Sigmoid colon (tissue), 6 donors: ENCODE measurements at regions not wholly inside any gene's neighbourhood (a gene's known extent, or its start where the extent isn't known, plus 50 kb on each side); places are given as distances from the start of the nearest gene placed in this dataset.

Source experiments
- DNase-seq: peaks from one replicate; pipeline ENCODE4 v3.0.0-alpha.2; 2019
- H3K27ac ChIP-seq, 4 donors: fragments of 200-600 bp; sonication (generic); one replicate each; pipeline ENCODE4 v1.5.1; 2016 to 2019; ENCODE audit warnings: mild to moderate bottlenecking in 1 of 4
- H3K27me3 ChIP-seq, 3 donors: fragments of 200-600 bp; sonication (generic); one replicate each; pipeline ENCODE4 v1.5.1; 2019; ENCODE audit warnings: mild to moderate bottlenecking in 1 of 3
- H3K36me3 ChIP-seq, 4 donors: fragments of 200-600 bp; sonication (generic); one replicate each; pipeline ENCODE4 v1.5.1; 2016 to 2019
- H3K4me1 ChIP-seq, 4 donors: fragments of 200-600 bp; sonication (generic); one replicate each; pipeline ENCODE4 v1.5.1; 2017 to 2019
- H3K4me3 ChIP-seq, 4 donors: fragments of 200-600 bp; sonication (generic); one replicate each; pipeline ENCODE4 v1.5.1; 2017 to 2019; ENCODE audit warnings: mild to moderate bottlenecking in 2 of 4, moderate library complexity in 1 of 4
- H3K9me3 ChIP-seq, 4 donors: fragments of 200-600 bp in 3 of 4; sonication (generic) in 3 of 4; one replicate each; pipeline versions ENCODE4 v1.5.1 to v1.6.1; 2013 to 2019
- EP300 ChIP-seq, 4 donors: sonication (generic); formaldehyde crosslinking; IDR thresholded peaks; one replicate each; pipeline ENCODE4 v1.6.1; 2017; ENCODE audit warnings: antibody characterized with exemption in 4 of 4
- POLR2A ChIP-seq, 2 donors: fragments of 450-650 bp; IDR thresholded peaks; one replicate each; pipeline ENCODE4 v1.6.1; 2016; ENCODE audit warnings: antibody characterized with exemption in 2 of 2, mild to moderate bottlenecking in 2 of 2, moderate library complexity in 2 of 2
- POLR2AphosphoS5 ChIP-seq, 4 donors: sonication (generic); formaldehyde crosslinking; IDR thresholded peaks; one replicate each; pipeline ENCODE4 v1.6.1; 2017; ENCODE audit warnings: antibody characterized with exemption in 4 of 4
- WGBS, 2 donors: extraction: QIAGEN DNeasy Blood & Tissue Kit; methylation state at CpG; one replicate each; pipeline ENCODE4 v1.1.7; 2013; 5-methylcytosine and 5-hydroxymethylcytosine counted together
- intact Hi-C: fragments of 100-400 bp; cut with DNase I; formaldehyde crosslinking; loops from one replicate; pipeline ENCODE4 v1.15.1; 2023
- TF ChIP-seq, protein P1 (sequence below), 4 experiments: fragments of 450-650 bp in 3 of 4; fragments of 200-600 bp in 1 of 4; IDR thresholded peaks; one replicate each; pipeline ENCODE4 v1.5.1; 2016 to 2019; ENCODE audit warnings: antibody characterized with exemption in 4 of 4, mild to moderate bottlenecking in 3 of 4, moderate library complexity in 2 of 4
- donor health status: healthy with polysubstance abuse.
- donor health status: healthy.

DNA sequence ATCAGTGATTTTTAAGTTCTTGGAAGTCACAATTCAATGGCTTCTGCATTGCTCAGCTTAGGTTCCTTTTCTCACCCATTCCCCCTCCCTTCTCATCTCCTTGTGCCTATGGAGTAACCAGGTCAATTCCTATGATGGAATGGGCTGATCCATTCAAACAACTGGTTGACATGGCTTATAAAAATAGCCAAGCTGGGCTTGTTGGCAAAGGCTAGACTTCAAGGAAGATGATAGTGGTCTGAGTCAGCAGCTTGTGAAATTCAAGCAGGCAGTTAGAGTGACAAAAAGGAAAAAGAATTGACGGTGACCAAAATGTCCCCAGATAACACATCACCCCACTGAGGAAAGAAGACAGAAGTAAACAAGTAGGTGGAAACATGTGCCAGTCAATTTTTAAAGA is 119.9 kb upstream of the PCED1B start:
- DNase-seq = no peak
- WGBS, 2 donors = 0 to 33% methylated on average over 1 of the region's 1 CpG
- Histone ChIP-seq H3K4me3 (no peak overlapping the region), H3K9me3 (no peaks in the 10 kb centered on the region), H3K27me3 (no peaks in the 10 kb centered on the region), H3K4me1 (peaks cover 0 to 23% (median 14%) of the 10 kb centered on the region in 4 donors), H3K36me3 (no peaks in the 10 kb centered on the region), H3K27ac (no peak overlapping the region)
- TF ChIP-seq POLR2A (IDR thresholded peaks at IDR 0.05) = no peak
- TF ChIP-seq EP300 (IDR thresholded peaks at IDR 0.05) = no peak
- no peak for TF ChIP-seq POLR2AphosphoS5 (IDR thresholded peaks at IDR 0.05)
- TF ChIP-seq, protein P1, sequence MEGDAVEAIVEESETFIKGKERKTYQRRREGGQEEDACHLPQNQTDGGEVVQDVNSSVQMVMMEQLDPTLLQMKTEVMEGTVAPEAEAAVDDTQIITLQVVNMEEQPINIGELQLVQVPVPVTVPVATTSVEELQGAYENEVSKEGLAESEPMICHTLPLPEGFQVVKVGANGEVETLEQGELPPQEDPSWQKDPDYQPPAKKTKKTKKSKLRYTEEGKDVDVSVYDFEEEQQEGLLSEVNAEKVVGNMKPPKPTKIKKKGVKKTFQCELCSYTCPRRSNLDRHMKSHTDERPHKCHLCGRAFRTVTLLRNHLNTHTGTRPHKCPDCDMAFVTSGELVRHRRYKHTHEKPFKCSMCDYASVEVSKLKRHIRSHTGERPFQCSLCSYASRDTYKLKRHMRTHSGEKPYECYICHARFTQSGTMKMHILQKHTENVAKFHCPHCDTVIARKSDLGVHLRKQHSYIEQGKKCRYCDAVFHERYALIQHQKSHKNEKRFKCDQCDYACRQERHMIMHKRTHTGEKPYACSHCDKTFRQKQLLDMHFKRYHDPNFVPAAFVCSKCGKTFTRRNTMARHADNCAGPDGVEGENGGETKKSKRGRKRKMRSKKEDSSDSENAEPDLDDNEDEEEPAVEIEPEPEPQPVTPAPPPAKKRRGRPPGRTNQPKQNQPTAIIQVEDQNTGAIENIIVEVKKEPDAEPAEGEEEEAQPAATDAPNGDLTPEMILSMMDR (IDR thresholded peaks at IDR 0.05) = no peak
- intact Hi-C loops = no loop called here

DNA sequence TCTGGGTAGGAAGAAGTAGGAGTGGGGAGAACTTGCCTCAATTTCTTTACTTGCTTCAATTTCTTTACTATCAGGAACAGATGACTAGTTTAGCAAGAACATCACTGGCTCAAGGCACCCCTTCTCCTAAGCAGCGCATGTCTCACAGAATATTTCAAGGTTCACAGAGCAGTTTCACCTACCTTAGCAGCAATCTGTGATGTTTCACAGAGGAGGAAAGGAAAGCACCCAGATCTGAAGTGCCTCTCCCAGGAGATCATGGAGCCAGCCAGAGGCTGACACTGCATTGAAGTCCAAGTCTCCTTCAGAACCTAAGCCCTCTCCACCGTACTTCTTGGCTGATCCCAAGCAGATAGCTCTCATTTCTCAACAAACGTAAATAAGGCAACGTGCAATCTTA is 118.7 kb upstream of the PCED1B start:
- H3K4me3 ChIP-seq = no peak overlapping the region
- peak overlapping the region in 1 of 4 donors; percentile 25 for H3K27ac ChIP-seq
- DNase-seq = no peak
- WGBS, 2 donors = 84 to 85% methylated on average over 4 of the region's 4 CpGs
- peaks cover 0 to 35% (median 26%) of the 10 kb centered on the region in 4 donors for H3K4me1 ChIP-seq
- TF ChIP-seq POLR2A (IDR thresholded peaks at IDR 0.05) = no peak
- TF ChIP-seq EP300 (IDR thresholded peaks at IDR 0.05) = no peak
- TF ChIP-seq, protein P1 (IDR thresholded peaks at IDR 0.05) = no peak
- TF ChIP-seq POLR2AphosphoS5 (IDR thresholded peaks at IDR 0.05) = no peak
- H3K36me3 ChIP-seq = no peaks in the 10 kb centered on the region
- no peaks in the 10 kb centered on the region for H3K9me3 ChIP-seq
- no peaks in the 10 kb centered on the region for H3K27me3 ChIP-seq
- intact Hi-C loops = no loop called here

DNA sequence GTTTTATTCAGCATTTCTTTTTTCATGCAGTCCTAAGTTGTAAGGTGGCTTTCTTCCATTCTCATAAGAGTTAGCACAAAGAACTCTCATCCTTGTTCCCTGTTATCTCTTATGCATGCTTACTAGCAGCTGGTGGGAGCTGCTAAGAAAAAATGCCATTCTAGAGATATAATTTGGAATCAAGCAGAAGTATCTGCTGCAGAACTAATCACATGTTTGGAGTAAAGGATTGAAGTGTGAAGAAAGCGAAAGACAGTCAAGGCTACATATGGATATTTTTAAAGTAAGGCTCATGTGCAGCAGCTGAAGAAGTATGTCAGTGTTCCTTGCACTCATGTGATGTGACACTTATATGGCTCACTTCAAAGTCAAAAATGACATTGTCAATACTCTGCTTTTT is 116.2 kb upstream of the PCED1B start:
- WGBS, 2 donors = 95 to 96% methylated on average over 1 of the region's 1 CpG

DNA sequence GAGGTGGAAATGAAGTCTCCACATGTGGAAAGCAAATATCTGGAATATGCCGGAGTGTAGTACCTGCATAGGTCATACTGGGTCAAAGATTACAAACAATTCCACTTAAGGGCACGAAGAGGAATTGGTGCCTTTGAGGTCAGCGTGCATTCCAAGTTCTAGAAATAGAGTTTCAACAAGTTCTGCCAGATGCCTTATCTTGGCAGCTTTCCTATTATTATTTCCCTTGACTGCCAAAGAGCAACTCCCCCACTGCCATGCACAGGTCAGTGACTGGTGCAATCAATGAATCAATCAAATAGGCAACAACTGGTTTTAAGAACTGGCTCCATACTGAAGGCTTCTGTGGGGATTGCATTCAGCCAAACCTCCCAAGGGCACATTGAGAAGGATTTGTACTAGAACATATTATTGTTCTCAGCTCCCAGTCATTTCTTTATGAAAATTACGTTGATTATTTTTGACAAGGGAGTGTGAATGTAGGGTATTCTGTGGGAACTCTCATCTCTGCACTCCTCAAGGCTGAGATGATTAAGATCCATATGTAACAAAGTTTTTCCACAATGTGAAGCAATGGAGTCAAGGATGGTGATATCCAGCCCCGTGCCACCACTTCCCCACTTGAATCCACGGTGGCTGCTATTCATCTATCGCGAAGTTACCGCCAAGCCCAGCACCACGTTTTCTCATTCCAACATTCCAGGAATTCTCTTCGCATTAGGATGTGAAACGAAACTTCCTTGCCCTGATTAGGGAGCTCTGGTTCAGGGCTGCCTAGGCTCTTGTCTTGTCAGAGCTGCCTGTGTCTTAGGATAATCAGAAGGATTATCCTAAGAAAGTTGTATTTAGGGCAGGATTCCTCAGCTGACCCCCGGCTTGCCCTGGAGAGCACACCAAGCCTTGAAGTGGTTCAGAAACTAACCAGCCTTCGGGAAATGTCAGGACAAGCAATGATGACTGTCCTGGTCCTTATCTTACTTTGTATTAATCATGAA is 115.1 kb upstream of the PCED1B start:
- intact Hi-C loops = no loop called here
- no peak for DNase-seq
- TF ChIP-seq POLR2AphosphoS5 (IDR thresholded peaks at IDR 0.05) (peak in 2 of 4 donors; percentile 15 to 50), POLR2A (IDR thresholded peaks at IDR 0.05) (no peak), EP300 (IDR thresholded peaks at IDR 0.05) (peak in 1 of 4 donors; percentile 44)
- TF ChIP-seq, protein P1 (IDR thresholded peaks at IDR 0.05) = no peak
- no peaks in the 10 kb centered on the region for H3K27me3 ChIP-seq
- H3K27ac ChIP-seq = peak overlapping the region; percentile 64 to 80 (median 71)
- H3K4me3 ChIP-seq = peak overlapping the region in 1 of 4 donors; percentile 8
- H3K36me3 ChIP-seq = no peaks in the 10 kb centered on the region
- peaks cover 0 to 42% (median 33%) of the 10 kb centered on the region in 4 donors for H3K4me1 ChIP-seq
- 61 to 71% methylated on average over 14 of the region's 14 CpGs for WGBS, 2 donors
- H3K9me3 ChIP-seq = no peaks in the 10 kb centered on the region

More for the DNA sequence above, 116.2 kb upstream of the PCED1B start:
- Histone ChIP-seq H3K4me3 (no peak overlapping the region), H3K9me3 (no peaks in the 10 kb centered on the region), H3K27me3 (no peaks in the 10 kb centered on the region), H3K4me1 (peaks cover 0 to 42% (median 33%) of the 10 kb centered on the region in 4 donors), H3K27ac (peak overlapping the region; percentile 64 to 80 (median 71)), H3K36me3 (no peaks in the 10 kb centered on the region)
- intact Hi-C loops = no loop called here
- no peak for TF ChIP-seq EP300 (IDR thresholded peaks at IDR 0.05)
- TF ChIP-seq, protein P1 (IDR thresholded peaks at IDR 0.05) = no peak
- no peak for DNase-seq
